Fibroblast of skin of left quadriceps (primary cell): ENCODE measurements at regions not wholly inside any gene's neighbourhood (a gene's known extent, or its start where the extent isn't known, plus 50 kb on each side); places are given as distances from the start of the nearest gene placed in this dataset.

Experiments used
- DNase-seq, 2 experiments: peaks; one replicate each; pipeline ENCODE4 v3.0.0-alpha.2; 2013; ENCODE audit warnings: low read depth in 2 of 2

GRCh38 chr9:19511694-19512093 lies 102.9 kb downstream of the ACER2 start:
- DNase-seq = no peak

GRCh38 chr9:19510907-19511306 lies 102.1 kb downstream of the ACER2 start:
- DNase-seq = no peak
